Left ventricle myocardium inferior (tissue), 1 donor: ENCODE measurements at regions not wholly inside any gene's neighbourhood (a gene's known extent, or its start where the extent isn't known, plus 50 kb on each side); places are given as distances from the start of the nearest gene placed in this dataset.

Source experiments
- DNase-seq: peaks from one replicate; pipeline ENCODE4 v3.0.0-alpha.2; 2020
- H3K27ac ChIP-seq: fragments of 200-600 bp; replicated peaks from 2 replicates; pipeline ENCODE4 v1.8.0; 2021
- H3K27me3 ChIP-seq: fragments of 200-600 bp; 2 replicates; pipeline ENCODE4 v1.8.0; 2021; ENCODE audit warnings: low read depth
- H3K36me3 ChIP-seq: fragments of 200-600 bp; 2 replicates; pipeline ENCODE4 v1.8.0; 2021
- H3K4me1 ChIP-seq: fragments of 200-600 bp; 2 replicates; pipeline ENCODE4 v1.8.0; 2021
- H3K4me3 ChIP-seq: fragments of 200-600 bp; 2 replicates; pipeline ENCODE4 v1.8.0; 2021; ENCODE audit warnings: mild to moderate bottlenecking, moderate library complexity
- H3K9me3 ChIP-seq: fragments of 200-600 bp; replicated peaks from 2 replicates; pipeline ENCODE4 v1.8.0; 2021
- CTCF ChIP-seq: fragments of 200-600 bp; IDR thresholded peaks from 2 replicates; pipeline ENCODE4 v1.8.0; 2021; ENCODE audit warnings: antibody characterized with exemption, mild to moderate bottlenecking, borderline replicate concordance
- intact Hi-C: fragments of 100-400 bp; cut with micrococcal nuclease; formaldehyde crosslinking; loops from one replicate; pipeline ENCODE4 v1.11.0; 2022
- donor health status: DM: no; HTN: yes; CAD: no; lungs with severe emphysema.

- TF ChIP-seq CTCF = no peak
- Histone ChIP-seq H3K27ac (no peak overlapping the region), H3K4me3 (no peak overlapping the region), H3K9me3 (no peaks in the 10 kb centered on the region), H3K27me3 (no peaks in the 10 kb centered on the region), H3K36me3 (no peaks in the 10 kb centered on the region), H3K4me1 (no peaks in the 10 kb centered on the region)
- intact Hi-C loops = no loop called here
- DNase-seq = no peak
Observed at GRCh38 chr15:54998661-54999060, 198.1 kb downstream of the RSL24D1 start.

GRCh38 chr15:54990793-54991192 lies 205.9 kb downstream of the RSL24D1 start:
- intact Hi-C loops = no loop called here
- DNase-seq = no peak
- no peak overlapping the region for H3K27ac ChIP-seq
- H3K36me3 ChIP-seq = no peaks in the 10 kb centered on the region
- H3K4me3 ChIP-seq = no peak overlapping the region
- H3K27me3 ChIP-seq = peaks cover 10% of the 10 kb centered on the region
- no peaks in the 10 kb centered on the region for H3K4me1 ChIP-seq
- no peak for TF ChIP-seq CTCF
- peaks cover 5% of the 10 kb centered on the region for H3K9me3 ChIP-seq

- Histone ChIP-seq H3K9me3 (peaks cover 5% of the 10 kb centered on the region), H3K4me3 (no peak overlapping the region), H3K4me1 (no peaks in the 10 kb centered on the region), H3K27me3 (peaks cover 15% of the 10 kb centered on the region), H3K36me3 (no peaks in the 10 kb centered on the region), H3K27ac (no peak overlapping the region)
- no peak for DNase-seq
- intact Hi-C loops = no loop called here
- no peak for TF ChIP-seq CTCF
Observed at GRCh38 chr15:54987881-54988280, 208.9 kb downstream of the RSL24D1 start.

GRCh38 chr15:54979964-54980363 lies 216.8 kb downstream of the RSL24D1 start:
- no peak for TF ChIP-seq CTCF
- H3K36me3 ChIP-seq = no peaks in the 10 kb centered on the region
- H3K4me3 ChIP-seq = no peak overlapping the region
- no peaks in the 10 kb centered on the region for H3K9me3 ChIP-seq
- no peaks in the 10 kb centered on the region for H3K4me1 ChIP-seq
- H3K27ac ChIP-seq = no peak overlapping the region
- intact Hi-C loops = no loop called here
- H3K27me3 ChIP-seq = peaks cover 5% of the 10 kb centered on the region
- no peak for DNase-seq

GRCh38 chr15:54962637-54963036 lies 234.1 kb downstream of the RSL24D1 start:
- H3K27me3 ChIP-seq = no peaks in the 10 kb centered on the region
- H3K27ac ChIP-seq = no peak overlapping the region
- DNase-seq = no peak
- H3K4me3 ChIP-seq = no peak overlapping the region
- intact Hi-C loops = no loop called here
- peaks cover 47% of the 10 kb centered on the region for H3K9me3 ChIP-seq
- no peaks in the 10 kb centered on the region for H3K36me3 ChIP-seq
- no peaks in the 10 kb centered on the region for H3K4me1 ChIP-seq
- TF ChIP-seq CTCF = no peak

GRCh38 chr15:54960266-54960665 lies 236.5 kb downstream of the RSL24D1 start:
- H3K9me3 ChIP-seq = peaks cover 27% of the 10 kb centered on the region
- no peak overlapping the region for H3K27ac ChIP-seq
- TF ChIP-seq CTCF = no peak
- no peaks in the 10 kb centered on the region for H3K27me3 ChIP-seq
- no peak for DNase-seq
- H3K4me3 ChIP-seq = no peak overlapping the region
- intact Hi-C loops = no loop called here
- H3K36me3 ChIP-seq = no peaks in the 10 kb centered on the region
- H3K4me1 ChIP-seq = no peaks in the 10 kb centered on the region
